Suprapubic skin (tissue), 4 donors: ENCODE measurements at regions not wholly inside any gene's neighbourhood (a gene's known extent, or its start where the extent isn't known, plus 50 kb on each side); places are given as distances from the start of the nearest gene placed in this dataset.
"Not testable (repeated sequence)": the region's sequence is repeated elsewhere in the genome, so short reads cannot be mapped to it uniquely, and the experiment has no call there.

Experiments used
- DNase-seq, 2 donors: peaks; one replicate each; pipeline ENCODE4 v3.0.0-alpha.2; 2019; ENCODE audit warnings: low spot score in 2 of 2
- H3K27ac ChIP-seq: fragments of 200-600 bp; sonication (generic); one replicate; pipeline ENCODE4 v1.5.1; 2019
- H3K27me3 ChIP-seq: fragments of 200-600 bp; sonication (generic); one replicate; pipeline ENCODE4 v1.5.1; 2019
- H3K36me3 ChIP-seq: fragments of 200-600 bp; sonication (generic); one replicate; pipeline ENCODE4 v1.5.1; 2019
- H3K4me1 ChIP-seq: fragments of 200-600 bp; sonication (generic); one replicate; pipeline ENCODE4 v1.5.1; 2019
- H3K4me3 ChIP-seq: fragments of 200-600 bp; sonication (generic); one replicate; pipeline ENCODE4 v1.5.1; 2019; ENCODE audit warnings: mild to moderate bottlenecking
- H3K9me3 ChIP-seq: fragments of 200-600 bp; sonication (generic); one replicate; pipeline ENCODE4 v1.5.1; 2019
- EP300 ChIP-seq: sonication (generic); formaldehyde crosslinking; IDR thresholded peaks from one replicate; pipeline ENCODE4 v1.6.1; 2017; ENCODE audit warnings: antibody characterized with exemption
- POLR2A ChIP-seq, 2 donors: fragments of 450-650 bp; IDR thresholded peaks; one replicate each; pipeline ENCODE4 v1.6.1; 2017; ENCODE audit warnings: antibody characterized with exemption in 2 of 2, mild to moderate bottlenecking in 2 of 2, moderate library complexity in 2 of 2
- POLR2AphosphoS5 ChIP-seq, 3 donors: sonication (generic); formaldehyde crosslinking; IDR thresholded peaks; one replicate each; pipeline ENCODE4 v1.6.1; 2017; ENCODE audit warnings: antibody characterized with exemption in 3 of 3
- WGBS: methylation state at CpG from one replicate; pipeline ENCODE4 v1.1.5; 2018; 5-methylcytosine and 5-hydroxymethylcytosine counted together
- TF ChIP-seq, protein P1 (sequence below), 2 donors: fragments of 200-600 bp in 1 of 2; fragments of 450-650 bp in 1 of 2; sonication (generic) in 1 of 2; IDR thresholded peaks; one replicate each; pipeline ENCODE4 v1.5.1; 2016 to 2019; ENCODE audit warnings: antibody characterized with exemption in 2 of 2, mild to moderate bottlenecking in 1 of 2, moderate library complexity in 1 of 2

DNA sequence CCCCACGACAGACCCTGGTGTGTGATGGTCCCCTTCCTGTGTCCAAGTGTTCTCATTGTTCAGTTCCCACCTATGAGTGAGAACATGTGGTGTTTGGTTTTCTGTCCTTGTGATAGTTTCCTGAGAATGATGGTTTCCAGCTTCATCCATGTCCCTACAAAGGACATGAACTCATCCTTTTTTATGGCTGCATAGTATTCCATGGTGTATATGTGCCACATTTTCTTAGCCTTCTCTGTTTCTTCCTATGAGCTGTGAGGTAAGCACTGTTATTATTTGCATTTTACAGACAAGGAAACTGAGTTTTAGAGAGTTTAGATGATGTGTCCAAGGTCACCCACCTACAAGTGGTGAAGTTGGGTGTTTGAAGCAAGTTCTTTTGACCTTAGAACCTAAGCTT, 51.1 kb upstream of the BNC1 start:
- H3K27me3 ChIP-seq, H3K27ac ChIP-seq, H3K9me3 ChIP-seq, DNase-seq, H3K36me3 ChIP-seq, H3K4me1 ChIP-seq, H3K4me3 ChIP-seq: not testable (repeated sequence)
- WGBS = 100% methylated on average over 1 of the region's 1 CpG

DNA sequence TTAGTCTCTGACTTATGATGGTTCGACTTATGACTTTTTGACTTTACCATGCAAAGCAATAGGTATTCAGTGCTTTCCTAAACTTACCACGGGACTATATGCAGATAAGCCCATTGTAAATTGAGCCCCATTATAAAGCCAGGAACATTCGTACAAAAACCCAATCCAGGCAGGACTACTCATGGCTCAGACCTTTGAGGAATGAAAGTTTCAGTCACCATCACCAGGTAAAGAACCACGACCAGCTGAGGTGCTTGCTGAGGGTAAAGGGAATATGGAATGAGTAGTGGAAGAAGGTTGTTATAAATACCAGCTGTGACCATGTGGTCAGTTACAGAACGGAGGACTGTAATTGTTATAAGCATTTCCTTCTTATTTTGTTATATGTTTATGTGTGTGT, 54.9 kb upstream of the BNC1 start:
- 84% methylated on average over 5 of the region's 5 CpGs for WGBS
- TF ChIP-seq POLR2AphosphoS5 (IDR thresholded peaks at IDR 0.05) = no peak
- no peak for TF ChIP-seq EP300
- TF ChIP-seq, protein P1, sequence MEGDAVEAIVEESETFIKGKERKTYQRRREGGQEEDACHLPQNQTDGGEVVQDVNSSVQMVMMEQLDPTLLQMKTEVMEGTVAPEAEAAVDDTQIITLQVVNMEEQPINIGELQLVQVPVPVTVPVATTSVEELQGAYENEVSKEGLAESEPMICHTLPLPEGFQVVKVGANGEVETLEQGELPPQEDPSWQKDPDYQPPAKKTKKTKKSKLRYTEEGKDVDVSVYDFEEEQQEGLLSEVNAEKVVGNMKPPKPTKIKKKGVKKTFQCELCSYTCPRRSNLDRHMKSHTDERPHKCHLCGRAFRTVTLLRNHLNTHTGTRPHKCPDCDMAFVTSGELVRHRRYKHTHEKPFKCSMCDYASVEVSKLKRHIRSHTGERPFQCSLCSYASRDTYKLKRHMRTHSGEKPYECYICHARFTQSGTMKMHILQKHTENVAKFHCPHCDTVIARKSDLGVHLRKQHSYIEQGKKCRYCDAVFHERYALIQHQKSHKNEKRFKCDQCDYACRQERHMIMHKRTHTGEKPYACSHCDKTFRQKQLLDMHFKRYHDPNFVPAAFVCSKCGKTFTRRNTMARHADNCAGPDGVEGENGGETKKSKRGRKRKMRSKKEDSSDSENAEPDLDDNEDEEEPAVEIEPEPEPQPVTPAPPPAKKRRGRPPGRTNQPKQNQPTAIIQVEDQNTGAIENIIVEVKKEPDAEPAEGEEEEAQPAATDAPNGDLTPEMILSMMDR (IDR thresholded peaks at IDR 0.05) = no peak
- no peak for TF ChIP-seq POLR2A (IDR thresholded peaks at IDR 0.05)
- H3K4me1 ChIP-seq = no peaks in the 10 kb centered on the region
- no peak overlapping the region for H3K27ac ChIP-seq
- H3K9me3 ChIP-seq = no peaks in the 10 kb centered on the region
- H3K36me3 ChIP-seq = no peaks in the 10 kb centered on the region
- DNase-seq = no peak
- no peak overlapping the region for H3K4me3 ChIP-seq
- peaks cover 7% of the 10 kb centered on the region for H3K27me3 ChIP-seq

DNA sequence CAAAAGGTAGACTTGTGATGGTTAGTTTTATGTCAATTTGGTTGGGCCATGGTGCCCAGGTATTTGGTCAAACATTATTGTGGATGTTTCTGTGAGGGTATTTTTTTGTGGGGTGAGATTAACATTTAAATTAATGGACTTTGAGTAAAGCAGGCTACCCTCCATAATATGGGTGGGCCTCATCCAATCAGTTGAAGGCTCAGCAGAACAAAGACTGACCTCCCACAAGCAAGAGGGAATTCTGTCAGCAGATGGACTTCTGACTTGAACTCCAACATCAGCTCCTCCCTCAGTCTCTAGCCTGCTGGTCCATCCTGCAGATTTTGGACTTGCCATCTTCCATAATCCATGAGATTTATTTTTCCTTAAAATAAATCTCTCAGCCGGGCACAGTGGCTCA, 55.6 kb upstream of the BNC1 start:
- Histone ChIP-seq H3K27ac (no peak overlapping the region), H3K9me3 (no peaks in the 10 kb centered on the region), H3K36me3 (no peaks in the 10 kb centered on the region), H3K4me3 (no peak overlapping the region), H3K4me1 (no peaks in the 10 kb centered on the region), H3K27me3 (peaks cover 7% of the 10 kb centered on the region)
- TF ChIP-seq POLR2A (IDR thresholded peaks at IDR 0.05) (no peak), EP300 (no peak), POLR2AphosphoS5 (IDR thresholded peaks at IDR 0.05) (no peak)
- TF ChIP-seq, protein P1 (IDR thresholded peaks at IDR 0.05) = no peak
- WGBS = 91% methylated on average over 1 of the region's 1 CpG
- no peak for DNase-seq

DNA sequence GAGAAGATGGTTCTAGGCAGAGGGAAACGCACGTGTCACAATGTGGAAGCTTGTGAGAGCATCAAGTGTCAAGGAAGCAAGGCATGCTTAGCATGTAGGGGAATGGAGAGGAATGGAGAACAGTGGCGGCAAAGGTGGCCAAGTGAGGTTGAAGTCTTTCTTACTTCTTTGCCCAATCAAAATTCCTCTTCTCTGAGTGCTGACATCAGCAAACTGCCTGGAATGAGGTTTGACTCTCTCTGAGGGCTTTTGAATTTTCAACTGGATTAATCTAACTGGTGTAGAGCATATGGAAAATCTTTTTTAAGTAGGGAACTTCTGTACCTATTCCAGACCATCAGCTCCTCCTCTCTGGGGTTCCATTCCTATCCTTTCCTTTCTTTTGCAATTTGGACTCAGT, 61.9 kb upstream of the BNC1 start:
- Histone ChIP-seq H3K27me3 (peaks cover 18% of the 10 kb centered on the region), H3K4me1 (no peaks in the 10 kb centered on the region), H3K36me3 (no peaks in the 10 kb centered on the region), H3K27ac (no peak overlapping the region), H3K4me3 (no peak overlapping the region), H3K9me3 (no peaks in the 10 kb centered on the region)
- 80% methylated on average over 3 of the region's 3 CpGs for WGBS
- TF ChIP-seq, protein P1 (IDR thresholded peaks at IDR 0.05) = no peak
- no peak for TF ChIP-seq EP300
- no peak for TF ChIP-seq POLR2A (IDR thresholded peaks at IDR 0.05)
- no peak for DNase-seq

DNA sequence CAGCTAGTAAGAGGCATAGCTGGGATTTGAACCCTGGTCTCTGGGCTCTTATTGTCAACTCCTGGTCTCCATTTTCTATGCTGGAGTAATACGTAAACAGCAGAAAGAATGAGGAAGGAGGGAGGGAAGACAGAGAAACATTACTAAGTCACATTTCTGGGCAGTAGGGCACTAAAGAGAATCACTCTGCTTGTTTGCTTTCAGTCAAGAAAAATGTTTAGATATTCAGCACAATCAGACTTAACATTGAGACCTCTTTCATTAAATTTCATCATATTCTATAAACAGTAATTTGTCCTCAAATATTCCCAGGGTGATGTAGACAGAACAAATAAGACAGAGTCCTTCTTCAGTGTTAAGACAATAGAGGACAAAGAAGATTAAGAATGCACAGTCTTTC, 67.7 kb upstream of the BNC1 start:
- 67% methylated on average over 1 of the region's 1 CpG for WGBS
- TF ChIP-seq, protein P1 (IDR thresholded peaks at IDR 0.05) = no peak
- no peak for TF ChIP-seq EP300
- no peak for TF ChIP-seq POLR2A (IDR thresholded peaks at IDR 0.05)
- no peak for TF ChIP-seq POLR2AphosphoS5 (IDR thresholded peaks at IDR 0.05)
- Histone ChIP-seq H3K4me3 (no peak overlapping the region), H3K27ac (no peak overlapping the region), H3K9me3 (no peaks in the 10 kb centered on the region), H3K4me1 (peaks cover 3% of the 10 kb centered on the region), H3K36me3 (no peaks in the 10 kb centered on the region), H3K27me3 (peaks cover 10% of the 10 kb centered on the region)
- DNase-seq = no peak

DNA sequence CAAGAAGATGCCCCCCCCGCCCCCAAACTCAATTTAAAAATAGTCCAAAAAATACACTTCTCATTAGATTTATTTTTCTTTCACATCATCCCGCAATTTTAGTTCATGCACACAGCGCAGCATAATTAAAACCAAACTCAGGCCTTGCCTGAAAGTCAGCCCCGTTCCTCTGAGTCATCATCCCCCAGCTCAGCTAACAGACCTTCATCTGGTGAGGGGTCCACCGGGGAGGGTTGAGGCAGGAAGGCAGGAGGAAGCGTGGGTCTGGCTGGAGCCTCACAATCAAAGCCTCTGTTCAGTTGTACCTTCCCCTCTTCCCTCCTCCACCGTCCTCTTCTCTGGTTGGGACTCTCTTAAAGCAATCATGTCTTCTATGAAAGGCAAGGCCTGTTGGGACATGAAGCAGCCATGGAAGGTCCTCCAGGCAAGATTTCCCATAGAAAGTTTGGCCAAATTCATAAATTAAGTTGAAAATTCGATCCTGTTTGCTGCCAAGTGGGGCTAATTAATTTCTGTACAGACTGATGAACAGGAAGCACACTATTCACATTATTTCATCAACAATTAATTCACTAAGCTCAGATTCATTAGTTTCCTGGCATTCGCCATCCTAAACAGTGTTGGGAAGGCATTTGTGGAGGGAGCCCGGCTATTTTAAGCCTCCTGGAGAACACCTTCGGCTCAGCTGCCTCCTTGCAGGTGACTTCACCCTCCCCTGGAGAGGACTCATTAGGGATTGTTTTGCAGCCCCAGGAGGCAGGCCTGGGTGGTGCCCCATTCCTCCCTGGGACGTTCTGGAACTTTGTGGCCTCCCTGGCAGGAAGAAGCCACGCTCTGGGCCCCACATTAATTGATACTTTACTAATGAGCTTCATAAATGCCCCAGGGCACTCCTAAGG, 72.3 kb upstream of the BNC1 start:
- no peak for DNase-seq
- Histone ChIP-seq H3K36me3 (no peaks in the 10 kb centered on the region), H3K9me3 (no peaks in the 10 kb centered on the region), H3K4me1 (peaks cover 13% of the 10 kb centered on the region), H3K27ac (no peak overlapping the region), H3K27me3 (peaks cover 7% of the 10 kb centered on the region), H3K4me3 (no peak overlapping the region)
- WGBS = 26% methylated on average over 13 of the region's 13 CpGs
- TF ChIP-seq POLR2AphosphoS5 (IDR thresholded peaks at IDR 0.05) = no peak
- TF ChIP-seq EP300 = no peak
- TF ChIP-seq POLR2A (IDR thresholded peaks at IDR 0.05) = no peak
- TF ChIP-seq, protein P1 (IDR thresholded peaks at IDR 0.05) = no peak
